ENCODE measurements at regions not wholly inside any gene's neighbourhood (a gene's known extent, or its start where the extent isn't known, plus 50 kb on each side); places are given as distances from the start of the nearest gene placed in this dataset.

DNA sequence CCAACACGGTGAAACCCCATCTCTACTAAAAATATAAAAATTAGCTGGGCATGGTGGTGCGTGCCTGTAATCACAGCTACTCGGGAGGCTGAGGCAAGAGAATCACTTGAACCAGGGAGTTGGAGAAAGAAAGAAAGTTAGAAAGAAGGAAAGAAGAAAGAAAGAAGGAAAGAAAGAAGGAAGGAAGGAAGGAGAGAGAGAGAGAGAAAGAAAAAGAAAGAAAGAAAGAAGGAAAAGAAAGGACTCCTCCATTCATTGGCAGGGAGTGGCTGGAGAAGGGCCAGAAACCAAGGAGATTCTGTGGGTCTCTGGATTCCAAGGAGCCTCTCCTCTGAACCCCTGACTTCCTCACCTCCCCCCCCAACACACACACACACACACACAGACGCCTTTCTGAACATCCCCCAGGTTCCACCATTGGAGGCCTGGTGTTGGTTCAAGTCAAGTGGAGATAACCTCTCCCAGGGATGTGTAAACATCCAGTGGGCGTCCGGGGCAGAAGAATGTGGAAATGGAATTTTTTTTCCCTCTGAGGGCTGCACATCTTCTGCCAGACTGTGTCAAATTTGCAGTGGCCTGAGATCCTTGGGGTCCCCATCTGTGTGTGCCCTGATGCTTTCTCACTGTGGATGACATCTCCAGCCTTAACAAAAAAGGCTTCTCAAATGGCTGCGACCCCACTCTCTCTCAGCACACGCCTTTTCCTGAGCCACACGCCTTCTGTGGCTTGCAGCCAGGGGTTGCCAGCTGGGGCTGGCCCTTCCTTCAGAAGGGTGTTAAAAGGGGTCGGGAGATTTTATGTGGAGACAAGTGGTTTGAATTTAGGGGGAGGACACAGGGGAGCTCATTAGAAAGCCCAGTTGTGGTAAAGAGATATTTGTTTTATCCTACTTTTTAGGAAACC is 109.3 kb upstream of the HAND1 start:
- DNase-seq, result no peak

GRCh38 chr5:154583671-154584177 is 105.7 kb upstream of the HAND1 start:
- no peak for DNase-seq

GRCh38 chr5:154580422-154580821 is 102.4 kb upstream of the HAND1 start:
- no peak for DNase-seq

GRCh38 chr5:154577416-154577815 is 99.4 kb upstream of the HAND1 start:
- no peak for DNase-seq

GRCh38 chr5:154576429-154576806 is 98.4 kb upstream of the HAND1 start:
- DNase-seq, result no peak

DNA sequence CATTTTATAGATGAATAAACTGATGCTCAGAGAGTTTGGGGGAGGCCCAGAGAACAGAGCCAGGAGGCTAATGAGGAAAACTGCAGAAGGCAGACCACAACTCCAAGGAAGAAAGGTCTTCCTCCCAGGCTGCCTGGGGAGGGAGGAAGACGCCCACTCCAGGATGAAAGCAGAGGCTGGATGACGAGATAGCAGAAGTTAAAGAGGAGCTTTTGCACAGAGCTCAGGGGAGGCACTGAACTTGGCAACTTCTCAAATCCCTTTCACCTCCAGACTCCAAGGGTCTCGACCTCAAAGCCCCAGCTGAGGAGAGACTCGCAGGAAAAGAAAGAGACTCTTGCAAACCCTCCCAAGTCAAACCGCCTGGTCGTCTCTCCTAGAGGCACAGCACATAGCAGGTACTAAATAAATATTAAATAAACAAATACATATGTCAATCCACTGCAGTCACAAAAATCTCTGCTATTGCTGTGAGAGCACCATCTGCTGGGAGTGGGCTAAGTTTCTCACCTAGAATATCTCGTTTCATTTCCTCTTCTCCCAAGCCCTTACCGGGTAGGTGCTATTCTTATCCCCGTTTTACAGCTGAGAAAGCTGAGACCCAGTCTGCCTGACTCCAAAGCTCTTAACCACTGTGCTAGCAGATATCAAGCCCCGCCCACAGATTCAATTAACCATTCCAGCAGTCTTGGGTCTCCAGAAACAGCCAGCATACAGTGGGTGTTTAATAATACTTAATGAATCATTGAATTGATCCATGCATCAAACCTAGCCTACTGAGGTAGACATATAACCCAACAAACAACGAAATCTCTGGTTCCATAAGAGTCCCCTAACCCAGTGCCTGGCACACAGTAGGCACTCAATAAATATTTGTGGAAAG is 97.8 kb upstream of the HAND1 start:
- DNase-seq, result no peak

- DNase-seq, result no peak
Measured at GRCh38 chr5:154573011-154573410, 95.0 kb upstream of the HAND1 start.

- DNase-seq, result no peak
Measured at GRCh38 chr5:154571325-154572035, 93.5 kb upstream of the HAND1 start.

DNA sequence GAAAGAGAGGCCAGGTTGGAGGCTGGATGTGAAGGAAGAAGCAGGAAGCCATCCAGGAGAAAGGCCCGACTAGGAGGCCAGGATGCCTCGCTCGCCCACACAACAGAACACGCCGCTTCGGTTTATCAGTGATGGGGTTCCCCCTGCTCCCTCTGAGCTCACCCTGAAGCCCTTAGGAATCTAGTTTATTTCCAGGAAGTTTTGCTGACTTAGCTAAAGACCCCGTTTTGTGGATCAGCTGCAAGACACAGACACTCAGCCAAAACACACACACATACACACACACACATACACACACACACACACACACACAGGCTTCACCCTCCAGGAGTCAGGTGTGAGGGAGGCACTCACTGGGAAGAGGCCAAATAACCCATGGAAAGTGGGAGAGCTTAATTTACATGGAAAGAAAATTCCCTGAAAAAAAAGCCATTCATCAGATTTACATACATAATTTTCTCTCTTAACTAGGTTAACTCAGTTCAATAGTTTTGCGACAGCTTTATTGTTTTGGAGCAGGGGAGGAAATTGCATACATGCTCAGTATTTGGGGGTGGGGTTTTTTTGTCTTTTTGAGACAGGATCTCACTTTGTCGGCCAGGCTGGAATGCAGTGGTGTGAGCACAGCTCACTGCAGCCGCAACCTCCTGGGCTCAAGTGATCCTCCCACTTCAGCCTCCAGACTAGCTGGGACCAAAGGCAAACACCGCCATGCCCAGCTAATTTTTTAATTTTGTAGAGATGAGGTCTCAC is 92.7 kb upstream of the HAND1 start:
- no peak for DNase-seq

DNA sequence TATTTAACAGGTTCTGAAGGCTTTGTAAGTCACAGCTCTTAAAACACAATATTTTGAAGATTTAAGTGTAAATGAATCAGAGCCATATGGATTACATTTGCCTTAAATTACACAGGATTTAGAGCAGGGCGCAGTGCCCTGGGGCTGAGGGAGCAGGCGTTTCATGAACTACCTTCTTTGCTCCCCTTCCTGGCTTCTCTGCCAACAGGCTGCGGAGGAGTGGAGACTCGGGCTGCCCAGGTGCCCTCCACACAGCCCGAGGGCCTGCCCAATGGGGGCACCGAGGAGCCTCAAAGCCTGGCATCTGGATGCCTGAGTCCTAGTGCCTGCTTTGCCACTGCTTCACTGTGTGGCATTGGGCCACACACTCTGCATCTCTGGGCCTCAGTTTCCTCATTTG is 90.6 kb upstream of the HAND1 start:
- no peak for DNase-seq

DNA sequence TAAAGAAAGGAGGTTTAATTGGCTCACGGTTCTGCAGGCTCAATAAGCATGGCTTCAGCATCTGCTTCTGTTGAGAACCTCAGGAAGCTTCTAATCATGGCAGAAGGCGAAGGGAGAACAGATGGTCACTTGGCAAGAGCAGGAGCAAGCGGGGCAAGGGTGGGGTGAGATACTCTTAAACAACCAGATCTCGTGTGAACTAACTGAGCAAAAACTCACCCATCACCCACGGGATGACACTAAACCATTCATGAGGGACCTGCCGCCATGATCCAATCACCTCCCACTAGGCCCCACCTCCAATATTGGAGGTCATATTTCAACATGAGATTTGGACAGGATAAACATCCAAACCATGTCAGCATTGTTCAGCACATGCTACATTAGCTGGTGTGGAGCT is 89.1 kb upstream of the HAND1 start:
- no peak for DNase-seq

DNA sequence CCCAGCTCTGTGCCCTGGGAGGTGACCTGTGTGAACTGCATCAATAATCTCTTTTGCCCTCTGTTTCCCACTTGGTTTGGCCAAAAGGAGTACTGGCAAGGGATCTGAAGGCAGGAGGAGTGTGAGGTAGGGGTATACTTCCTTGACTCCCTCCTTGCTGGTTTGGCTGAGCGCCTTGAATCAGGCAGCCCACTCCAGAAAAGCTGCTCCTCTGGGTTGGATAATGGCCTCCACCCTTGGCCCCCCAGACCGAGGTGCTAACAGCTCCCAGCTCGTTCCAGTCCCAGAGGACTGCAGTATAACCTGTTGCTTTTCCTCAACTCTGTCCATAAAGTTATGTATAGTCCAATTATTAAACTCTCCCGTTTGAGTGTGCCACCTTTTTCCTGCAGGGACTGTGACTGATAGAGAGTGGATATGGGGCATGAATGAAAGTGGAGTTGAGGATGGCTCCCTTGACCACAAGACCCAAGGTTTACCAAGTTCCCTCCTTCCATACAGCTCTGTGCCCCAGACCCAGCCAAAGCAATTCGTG is 88.2 kb upstream of the HAND1 start:
- DNase-seq, result no peak

- no peak for DNase-seq
Measured at GRCh38 chr5:154565123-154565522, 87.1 kb upstream of the HAND1 start.

DNA sequence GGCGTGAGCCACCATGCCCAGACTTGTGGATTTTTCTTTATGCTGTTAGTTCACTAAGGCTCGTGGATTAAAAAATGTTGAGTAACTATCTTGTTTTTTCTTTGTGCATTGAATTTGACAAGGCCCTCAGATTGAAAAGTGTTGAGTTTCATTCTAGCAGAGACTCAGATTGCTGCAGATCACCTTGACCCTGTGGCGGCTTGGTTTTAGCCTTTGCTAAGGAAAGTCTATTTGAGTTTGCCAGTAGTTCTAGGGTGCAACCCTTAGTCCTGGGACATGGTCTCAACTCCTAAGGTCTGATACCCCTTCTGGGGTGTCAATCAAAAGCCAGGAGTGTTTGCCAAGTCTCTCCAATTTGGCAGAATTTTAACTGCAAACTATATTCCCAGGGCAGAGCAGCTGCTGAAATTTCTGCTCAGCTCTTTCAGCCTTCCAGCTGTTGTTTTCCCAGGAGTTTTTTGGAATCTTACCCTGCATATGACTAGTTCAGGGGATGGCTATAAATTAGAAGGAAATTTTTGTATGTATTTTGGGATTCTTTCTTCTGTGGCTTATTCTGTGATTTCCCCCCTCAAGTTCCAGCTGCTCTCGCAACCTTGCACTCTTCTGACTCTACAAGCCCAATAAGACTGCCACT is 84.3 kb upstream of the HAND1 start:
- no peak for DNase-seq

- no peak for DNase-seq
Measured at GRCh38 chr5:154559398-154560276, 81.6 kb upstream of the HAND1 start.

GRCh38 chr5:154557548-154557947 is 79.5 kb upstream of the HAND1 start:
- no peak for DNase-seq

GRCh38 chr5:154547551-154547950 is 69.5 kb upstream of the HAND1 start:
- no peak for DNase-seq

- no peak for DNase-seq
Measured at GRCh38 chr5:154546719-154547118, 68.7 kb upstream of the HAND1 start.

GRCh38 chr5:154544646-154545045 is 66.6 kb upstream of the HAND1 start:
- DNase-seq, result no peak

DNA sequence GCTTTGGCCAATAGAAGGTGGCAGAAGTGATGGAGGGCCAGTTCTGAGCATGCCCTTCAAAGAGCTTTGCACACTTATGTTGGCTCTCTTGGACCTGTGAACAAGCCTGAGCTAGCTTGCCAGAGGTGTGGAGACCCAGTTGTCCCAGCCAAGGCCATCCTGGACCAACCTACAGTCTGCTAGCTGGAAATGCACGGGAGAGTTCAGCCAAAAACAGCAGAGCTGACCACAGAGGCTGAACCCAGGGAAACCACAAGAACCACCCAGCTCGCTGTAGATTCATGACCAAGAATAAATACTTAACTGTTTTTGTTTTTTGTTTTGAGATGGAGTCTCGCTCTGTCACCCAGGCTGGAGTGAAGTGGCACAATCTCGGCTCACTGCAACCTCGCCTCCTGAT is 65.4 kb upstream of the HAND1 start:
- no peak for DNase-seq

DNA sequence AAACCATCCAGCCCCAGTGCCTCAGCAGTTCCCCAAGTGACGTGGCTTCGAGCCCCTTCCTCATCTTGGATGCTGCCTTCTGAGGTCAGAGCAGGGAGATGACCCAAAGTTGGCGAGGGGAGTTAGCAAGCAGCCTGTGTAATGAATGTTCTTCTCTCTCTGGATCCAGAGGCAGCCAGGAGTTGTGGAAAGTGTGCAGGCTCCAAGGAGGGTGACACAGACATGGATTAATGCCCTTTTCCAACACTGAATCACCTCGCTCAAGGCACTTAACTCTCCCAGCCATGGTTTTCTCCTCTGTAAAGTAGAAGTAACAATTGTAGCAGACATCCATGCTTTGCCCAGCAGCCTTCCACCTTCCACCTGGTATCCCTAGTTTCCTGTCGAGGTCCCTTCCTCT is 64.6 kb upstream of the HAND1 start:
- DNase-seq, result no peak
